ENCODE measurements at regions not wholly inside any gene's neighbourhood (a gene's known extent, or its start where the extent isn't known, plus 50 kb on each side); places are given as distances from the start of the nearest gene placed in this dataset.

- TF ChIP-seq POLR2A (IDR thresholded peaks at IDR 0.05) (no peak), CTCF (IDR thresholded peaks at IDR 0.05 in 4 of 5, conservative IDR thresholded peaks at IDR 0.05 in 1 of 5) (no peak)
Observed at GRCh38 chr4:117783716-117784115, 250.6 kb upstream of the NDST3 start.

Data from gastrocnemius medialis (tissue), 4 donors.